GM23248 (cell line): ENCODE measurements at regions not wholly inside any gene's neighbourhood (a gene's known extent, or its start where the extent isn't known, plus 50 kb on each side); places are given as distances from the start of the nearest gene placed in this dataset.
"Not testable (repeated sequence)": the region's sequence is repeated elsewhere in the genome, so short reads cannot be mapped to it uniquely, and the experiment has no call there.

Experiments
- DNase-seq: peaks from one replicate; pipeline ENCODE4 v3.0.0-alpha.2; 2015
- H2AFZ ChIP-seq: fragments of 200-600 bp; sonication (generic); 2 replicates; pipeline ENCODE4 v1.6.1; 2016; ENCODE audit warnings: antibody characterized with exemption
- H3F3A ChIP-seq: fragments of 200-600 bp; sonication (generic); 2 replicates; pipeline ENCODE4 v1.6.1; 2016; ENCODE audit warnings: mild to moderate bottlenecking, antibody characterized with exemption, mixed run types; ENCODE audit not compliant: insufficient read depth
- H3K27ac ChIP-seq: fragments of 200-600 bp; sonication (generic); 2 replicates; pipeline ENCODE4 v1.5.1; 2016; ENCODE audit warnings: mild to moderate bottlenecking
- H3K27me3 ChIP-seq: fragments of 200-600 bp; sonication (generic); replicated peaks from 2 replicates; pipeline ENCODE4 v1.6.1; 2016; ENCODE audit warnings: mild to moderate bottlenecking; ENCODE audit not compliant: insufficient read depth
- H3K36me3 ChIP-seq: fragments of 200-600 bp; sonication (generic); 2 replicates; pipeline ENCODE4 v1.6.1; 2016; ENCODE audit warnings: low read depth, mild to moderate bottlenecking
- H3K4me1 ChIP-seq: fragments of 200-600 bp; sonication (generic); 2 replicates; pipeline ENCODE4 v1.6.1; 2016; ENCODE audit warnings: mild to moderate bottlenecking; ENCODE audit not compliant: insufficient read depth
- H3K4me2 ChIP-seq: fragments of 200-600 bp; sonication (generic); one replicate; pipeline ENCODE4 v1.6.1; 2016; ENCODE audit warnings: mild to moderate bottlenecking; ENCODE audit not compliant: unreplicated experiment
- H3K4me3 ChIP-seq: fragments of 200-600 bp; sonication (generic); 2 replicates; pipeline ENCODE4 v1.5.1; 2016; ENCODE audit warnings: mild to moderate bottlenecking
- H3K79me2 ChIP-seq: fragments of 200-600 bp; sonication (generic); 2 replicates; pipeline ENCODE4 v1.6.1; 2016; ENCODE audit warnings: mild to moderate bottlenecking; ENCODE audit not compliant: insufficient read depth
- H3K9ac ChIP-seq: fragments of 200-600 bp; sonication (generic); 2 replicates; pipeline ENCODE4 v1.6.1; 2016; ENCODE audit warnings: mild to moderate bottlenecking
- H3K9me2 ChIP-seq: fragments of 200-600 bp; sonication (generic); 2 replicates; pipeline ENCODE4 v1.6.1; 2016; ENCODE audit warnings: mixed run types, mild to moderate bottlenecking, moderate library complexity; ENCODE audit not compliant: insufficient read depth
- H3K9me3 ChIP-seq: fragments of 200-600 bp; sonication (generic); one replicate; pipeline ENCODE4 v1.6.1; 2017; ENCODE audit warnings: low read depth
- H4K20me1 ChIP-seq: fragments of 200-600 bp; sonication (generic); 2 replicates; pipeline ENCODE4 v1.6.0; 2016; ENCODE audit not compliant: insufficient read depth
- EZH2 ChIP-seq: fragments of 200-600 bp; sonication (generic); IDR thresholded peaks from 2 replicates; pipeline ENCODE4 v1.6.1; 2018; ENCODE audit warnings: antibody characterized with exemption, mild to moderate bottlenecking; ENCODE audit not compliant: insufficient read depth, poor library complexity, severe bottlenecking
- EZH2phosphoT487 ChIP-seq: fragments of 200-600 bp; sonication (generic); IDR thresholded peaks from 2 replicates; pipeline ENCODE4 v1.6.1; 2018; ENCODE audit warnings: antibody characterized with exemption, moderate library complexity, mild to moderate bottlenecking, low read depth; ENCODE audit not compliant: insufficient read depth
- WGBS, 2 experiments: methylation state at CpG; one replicate each; pipeline ENCODE4 v1.1.6; 2015 to 2017; ENCODE audit warnings: low lambda C conversion rate in 2 of 2, low coverage in 1 of 2; ENCODE audit errors: missing lambda C conversion rate in 2 of 2; 5-methylcytosine and 5-hydroxymethylcytosine counted together
- in situ Hi-C: fragments of 300-500 bp; cut with MboI; formaldehyde crosslinking; loops from 2 replicates; pipeline ENCODE4 v1.15.0; 2020

DNA sequence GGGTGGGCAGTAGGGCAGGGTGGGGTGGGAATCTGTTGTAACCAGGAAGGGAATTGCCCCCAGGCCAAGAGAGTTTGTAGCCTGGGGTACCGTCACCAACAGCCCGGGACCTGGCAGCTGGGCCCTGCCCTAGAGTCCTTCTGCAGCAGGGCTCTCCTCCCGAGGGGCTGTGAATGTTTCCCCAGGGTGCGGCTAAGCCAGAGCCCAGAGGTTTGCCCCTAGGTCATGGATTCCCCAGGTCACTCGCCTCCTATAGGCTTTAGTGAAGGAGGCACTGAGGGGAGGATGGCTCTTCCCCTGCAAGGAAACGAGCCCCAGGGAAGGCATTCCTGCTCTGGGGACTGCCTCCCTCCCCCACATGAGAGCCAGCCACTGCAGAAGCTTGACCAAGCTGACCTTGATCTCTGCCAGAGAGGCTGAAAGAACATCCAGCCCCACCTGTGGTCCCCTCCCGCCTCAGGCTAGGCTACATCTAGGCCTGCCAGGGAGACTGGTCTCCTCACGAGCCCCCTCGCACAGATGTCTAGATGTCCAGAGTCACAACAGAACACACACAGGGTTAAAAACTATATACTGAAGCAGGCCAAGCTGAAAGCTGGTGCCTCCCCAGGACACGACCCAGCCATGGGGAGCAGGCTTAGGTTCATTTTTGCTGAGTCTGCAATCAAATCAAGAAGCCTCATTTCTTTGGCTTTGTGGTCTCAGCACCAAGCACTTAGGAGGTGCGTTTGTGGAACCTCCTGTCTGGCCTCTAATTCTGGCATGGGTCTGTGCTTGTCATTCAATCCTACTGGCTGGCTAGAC, 69.1 kb upstream of the TAMM41 start:
- TF ChIP-seq EZH2phosphoT487: no peak
- no peak for TF ChIP-seq EZH2
- Histone ChIP-seq H3K79me2 (no peaks in the 10 kb centered on the region), H3K4me3 (no peak overlapping the region), H3K9ac (no peak overlapping the region), H2AFZ (no peak overlapping the region), H3K4me2 (no peak overlapping the region), H3K36me3 (no peaks in the 10 kb centered on the region), H3K9me3 (no peaks in the 10 kb centered on the region), H3K27me3 (no peaks in the 10 kb centered on the region), H3F3A (no peaks in the 10 kb centered on the region), H3K4me1 (no peaks in the 10 kb centered on the region), H4K20me1 (no peaks in the 10 kb centered on the region), H3K27ac (no peak overlapping the region), H3K9me2 (no peaks in the 10 kb centered on the region)
- WGBS, 2 experiments: 33 to 42% methylated on average over 9 to 11 of the region's 11 CpGs
- in situ Hi-C loops: no loop called here
- no peak for DNase-seq

DNA sequence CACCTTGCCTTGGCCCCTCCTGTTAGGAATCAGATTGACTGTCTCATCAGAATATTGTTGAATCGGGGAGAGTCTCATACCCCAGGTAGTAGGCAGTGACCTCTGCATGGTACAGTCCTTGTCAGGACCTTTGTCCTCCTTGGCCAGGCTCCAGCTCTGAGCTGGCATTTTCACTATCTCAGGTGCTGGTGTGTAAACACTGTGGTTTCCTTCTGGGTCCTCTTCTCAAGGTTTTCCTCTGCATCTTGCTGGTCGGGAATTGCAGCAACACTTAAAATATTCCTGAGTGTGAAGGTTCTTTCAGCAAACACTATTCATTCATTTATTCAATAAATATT, 69.7 kb upstream of the TAMM41 start:
- H3K36me3 ChIP-seq, H3K9me2 ChIP-seq, H3K4me1 ChIP-seq, H3F3A ChIP-seq, H3K9ac ChIP-seq, H3K9me3 ChIP-seq, H3K27ac ChIP-seq, DNase-seq, in situ Hi-C loops, H3K4me3 ChIP-seq, H3K79me2 ChIP-seq, H4K20me1 ChIP-seq, H3K27me3 ChIP-seq, H2AFZ ChIP-seq, H3K4me2 ChIP-seq: not testable (repeated sequence)
- 24 to 27% methylated on average over 2 of the region's 2 CpGs for WGBS, 2 experiments

DNA sequence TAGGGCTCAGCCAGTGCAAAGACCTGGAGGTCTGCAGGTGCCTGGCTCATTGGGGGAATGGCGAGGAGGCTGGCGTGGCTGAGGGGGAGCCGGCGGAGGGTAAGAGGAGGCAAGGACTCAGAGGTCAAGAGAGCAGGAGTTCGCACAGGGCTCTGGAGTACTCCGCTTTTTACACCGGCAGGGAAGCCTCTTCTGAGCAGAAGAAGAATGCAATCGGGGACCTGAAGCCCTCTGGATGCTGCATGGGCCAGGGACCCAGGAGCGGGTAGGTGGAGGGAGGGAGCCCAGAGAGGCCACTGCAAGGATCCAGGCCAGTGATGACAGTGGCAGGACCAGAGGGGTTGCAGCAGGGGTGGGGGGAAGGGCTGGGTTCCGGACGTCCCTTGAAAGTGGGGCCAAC, 70.4 kb upstream of the TAMM41 start:
- no peak for TF ChIP-seq EZH2phosphoT487
- TF ChIP-seq EZH2: no peak
- no peak for DNase-seq
- Histone ChIP-seq H3K9ac (no peak overlapping the region), H3K4me3 (no peak overlapping the region), H3K79me2 (no peaks in the 10 kb centered on the region), H3K4me1 (no peaks in the 10 kb centered on the region), H4K20me1 (no peaks in the 10 kb centered on the region), H3F3A (no peaks in the 10 kb centered on the region), H3K9me3 (no peaks in the 10 kb centered on the region), H3K27me3 (no peaks in the 10 kb centered on the region), H2AFZ (no peak overlapping the region), H3K36me3 (no peaks in the 10 kb centered on the region), H3K27ac (no peak overlapping the region), H3K9me2 (no peaks in the 10 kb centered on the region), H3K4me2 (no peak overlapping the region)
- WGBS, 2 experiments: 61 to 64% methylated on average over 11 of the region's 11 CpGs
- in situ Hi-C loops: no loop called here

DNA sequence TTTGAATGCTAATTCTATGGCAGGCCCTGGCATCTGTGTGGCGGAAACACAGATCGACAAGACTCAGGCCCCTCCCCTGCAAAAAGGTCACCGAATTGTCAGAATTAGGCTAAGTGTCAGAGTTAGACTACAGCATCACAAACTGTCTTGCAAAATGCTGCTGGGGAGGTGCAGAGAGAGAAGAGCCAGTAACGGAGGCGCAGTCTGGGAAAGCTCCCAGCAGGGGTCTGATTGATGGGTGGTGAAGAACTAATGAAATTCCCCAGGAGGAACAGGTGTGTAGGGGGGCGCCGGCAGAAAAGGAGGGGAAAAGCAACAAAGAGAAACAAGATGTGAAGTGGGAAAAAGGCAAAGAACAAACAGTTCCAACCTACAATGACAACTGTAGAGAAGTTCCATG, 72.7 kb upstream of the TAMM41 start:
- H3K9me3 ChIP-seq: no peaks in the 10 kb centered on the region
- H3F3A ChIP-seq: no peaks in the 10 kb centered on the region
- H2AFZ ChIP-seq: no peak overlapping the region
- H4K20me1 ChIP-seq: no peaks in the 10 kb centered on the region
- 43 to 45% methylated on average over 7 of the region's 7 CpGs for WGBS, 2 experiments
- no peaks in the 10 kb centered on the region for H3K36me3 ChIP-seq
- no peaks in the 10 kb centered on the region for H3K79me2 ChIP-seq
- no peaks in the 10 kb centered on the region for H3K27me3 ChIP-seq
- in situ Hi-C loops: no loop called here
- no peak overlapping the region for H3K4me3 ChIP-seq
- H3K4me1 ChIP-seq: no peaks in the 10 kb centered on the region
- no peak overlapping the region for H3K9ac ChIP-seq
- no peak overlapping the region for H3K4me2 ChIP-seq
- H3K9me2 ChIP-seq: no peaks in the 10 kb centered on the region
- no peak for DNase-seq
- no peak overlapping the region for H3K27ac ChIP-seq
- TF ChIP-seq EZH2phosphoT487 (no peak), EZH2 (no peak)

DNA sequence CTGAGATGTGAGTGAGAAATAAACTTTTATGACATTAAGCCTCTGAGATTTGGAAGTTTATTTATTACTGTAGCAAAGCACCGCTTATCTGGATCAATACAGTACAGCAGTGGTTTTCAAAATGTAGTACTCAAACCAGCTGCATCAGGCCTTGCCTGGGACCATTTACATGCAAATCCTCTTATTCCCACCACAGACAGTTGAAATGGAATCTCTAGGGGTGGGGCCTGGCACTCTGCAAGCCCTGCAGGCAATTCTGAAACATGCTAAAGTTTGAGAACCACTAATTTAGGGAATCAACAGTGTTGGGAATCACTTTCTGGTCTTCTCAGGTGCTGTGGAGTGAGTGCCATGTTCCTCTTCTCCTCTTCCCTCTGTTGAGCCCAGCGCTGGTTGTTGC, 77.8 kb upstream of the TAMM41 start:
- TF ChIP-seq EZH2 (no peak), EZH2phosphoT487 (no peak)
- Histone ChIP-seq H3K4me2 (no peak overlapping the region), H3K36me3 (no peaks in the 10 kb centered on the region), H3K27me3 (no peaks in the 10 kb centered on the region), H3K79me2 (no peaks in the 10 kb centered on the region), H3K9ac (no peak overlapping the region), H3K9me2 (no peaks in the 10 kb centered on the region), H3K4me3 (no peak overlapping the region), H2AFZ (no peak overlapping the region), H3K27ac (no peak overlapping the region), H3K9me3 (no peaks in the 10 kb centered on the region), H3K4me1 (no peaks in the 10 kb centered on the region), H4K20me1 (no peaks in the 10 kb centered on the region), H3F3A (no peaks in the 10 kb centered on the region)
- in situ Hi-C loops: no loop called here
- 36 to 38% methylated on average over 2 of the region's 2 CpGs for WGBS, 2 experiments
- DNase-seq: no peak
